ENCODE measurements at regions not wholly inside any gene's neighbourhood (a gene's known extent, or its start where the extent isn't known, plus 50 kb on each side); places are given as distances from the start of the nearest gene placed in this dataset.

DNA sequence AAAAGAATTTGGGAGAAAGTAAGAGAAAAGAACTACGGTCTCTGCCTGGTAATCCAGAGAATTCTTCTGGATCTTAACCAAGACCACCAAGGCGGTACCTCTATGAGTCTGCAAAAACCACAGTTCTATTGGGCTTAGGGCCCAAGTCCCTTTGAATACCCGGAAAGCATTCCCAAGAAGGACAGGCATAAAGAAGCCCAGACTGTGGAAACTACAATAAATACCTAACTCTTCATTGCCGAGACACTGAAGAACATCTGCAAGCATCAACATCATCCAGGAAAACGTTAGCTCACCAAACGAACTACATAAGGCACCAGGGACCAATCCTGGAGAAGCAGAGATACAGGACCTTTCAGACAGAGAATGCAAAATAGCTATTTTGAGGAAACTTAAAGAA lies 162.3 kb upstream of the TMC3 start:
- TF ChIP-seq, protein P1, sequence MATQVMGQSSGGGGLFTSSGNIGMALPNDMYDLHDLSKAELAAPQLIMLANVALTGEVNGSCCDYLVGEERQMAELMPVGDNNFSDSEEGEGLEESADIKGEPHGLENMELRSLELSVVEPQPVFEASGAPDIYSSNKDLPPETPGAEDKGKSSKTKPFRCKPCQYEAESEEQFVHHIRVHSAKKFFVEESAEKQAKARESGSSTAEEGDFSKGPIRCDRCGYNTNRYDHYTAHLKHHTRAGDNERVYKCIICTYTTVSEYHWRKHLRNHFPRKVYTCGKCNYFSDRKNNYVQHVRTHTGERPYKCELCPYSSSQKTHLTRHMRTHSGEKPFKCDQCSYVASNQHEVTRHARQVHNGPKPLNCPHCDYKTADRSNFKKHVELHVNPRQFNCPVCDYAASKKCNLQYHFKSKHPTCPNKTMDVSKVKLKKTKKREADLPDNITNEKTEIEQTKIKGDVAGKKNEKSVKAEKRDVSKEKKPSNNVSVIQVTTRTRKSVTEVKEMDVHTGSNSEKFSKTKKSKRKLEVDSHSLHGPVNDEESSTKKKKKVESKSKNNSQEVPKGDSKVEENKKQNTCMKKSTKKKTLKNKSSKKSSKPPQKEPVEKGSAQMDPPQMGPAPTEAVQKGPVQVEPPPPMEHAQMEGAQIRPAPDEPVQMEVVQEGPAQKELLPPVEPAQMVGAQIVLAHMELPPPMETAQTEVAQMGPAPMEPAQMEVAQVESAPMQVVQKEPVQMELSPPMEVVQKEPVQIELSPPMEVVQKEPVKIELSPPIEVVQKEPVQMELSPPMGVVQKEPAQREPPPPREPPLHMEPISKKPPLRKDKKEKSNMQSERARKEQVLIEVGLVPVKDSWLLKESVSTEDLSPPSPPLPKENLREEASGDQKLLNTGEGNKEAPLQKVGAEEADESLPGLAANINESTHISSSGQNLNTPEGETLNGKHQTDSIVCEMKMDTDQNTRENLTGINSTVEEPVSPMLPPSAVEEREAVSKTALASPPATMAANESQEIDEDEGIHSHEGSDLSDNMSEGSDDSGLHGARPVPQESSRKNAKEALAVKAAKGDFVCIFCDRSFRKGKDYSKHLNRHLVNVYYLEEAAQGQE (IDR thresholded peaks at IDR 0.05; ENCODE audit: insufficient read depth in 1 of 2, low read depth in 2 of 2, low read length in 1 of 2): no peak
- intact Hi-C loops (cut with micrococcal nuclease; ENCODE audit: unreplicated experiment): no loop called here
- POLR2A ChIA-PET: no interaction called here

DNA sequence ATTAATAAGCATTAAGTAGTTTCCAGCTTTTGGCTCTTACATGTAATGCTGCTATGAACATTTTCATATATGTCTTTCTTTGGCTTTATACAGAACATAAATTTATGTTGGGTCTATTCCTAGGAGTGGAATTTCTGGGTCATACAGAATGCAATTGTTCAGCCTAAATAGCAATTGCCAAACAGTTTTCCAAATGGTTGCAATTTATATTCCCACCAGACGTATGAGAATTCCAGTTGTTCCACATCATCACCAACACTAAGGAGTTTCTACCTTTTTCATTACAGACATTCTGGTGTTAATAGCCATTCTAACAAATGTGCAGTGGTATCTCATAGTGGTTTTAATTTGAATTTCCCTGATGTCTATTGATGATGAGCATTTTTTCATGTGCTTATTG lies 160.1 kb upstream of the TMC3 start:
- BruUV-seq (replicated peaks): no TSS peak
- DNase-seq (ENCODE audit: low read depth, low spot score): no peak
- TF ChIP-seq, protein P1 (IDR thresholded peaks at IDR 0.05; ENCODE audit: insufficient read depth in 1 of 2, low read depth in 2 of 2, low read length in 1 of 2): no peak
- TF ChIP-seq SIN3A (IDR thresholded peaks at IDR 0.05; ENCODE audit: borderline replicate concordance, insufficient read depth, low read depth, low read length) (no peak), TCF7L2 (IDR thresholded peaks at IDR 0.05; ENCODE audit: low read depth, low read length) (no peak), POLR2AphosphoS5 (IDR thresholded peaks at IDR 0.05; ENCODE audit: low read depth, low read length) (no peak)
- TF ChIP-seq, protein P2, sequence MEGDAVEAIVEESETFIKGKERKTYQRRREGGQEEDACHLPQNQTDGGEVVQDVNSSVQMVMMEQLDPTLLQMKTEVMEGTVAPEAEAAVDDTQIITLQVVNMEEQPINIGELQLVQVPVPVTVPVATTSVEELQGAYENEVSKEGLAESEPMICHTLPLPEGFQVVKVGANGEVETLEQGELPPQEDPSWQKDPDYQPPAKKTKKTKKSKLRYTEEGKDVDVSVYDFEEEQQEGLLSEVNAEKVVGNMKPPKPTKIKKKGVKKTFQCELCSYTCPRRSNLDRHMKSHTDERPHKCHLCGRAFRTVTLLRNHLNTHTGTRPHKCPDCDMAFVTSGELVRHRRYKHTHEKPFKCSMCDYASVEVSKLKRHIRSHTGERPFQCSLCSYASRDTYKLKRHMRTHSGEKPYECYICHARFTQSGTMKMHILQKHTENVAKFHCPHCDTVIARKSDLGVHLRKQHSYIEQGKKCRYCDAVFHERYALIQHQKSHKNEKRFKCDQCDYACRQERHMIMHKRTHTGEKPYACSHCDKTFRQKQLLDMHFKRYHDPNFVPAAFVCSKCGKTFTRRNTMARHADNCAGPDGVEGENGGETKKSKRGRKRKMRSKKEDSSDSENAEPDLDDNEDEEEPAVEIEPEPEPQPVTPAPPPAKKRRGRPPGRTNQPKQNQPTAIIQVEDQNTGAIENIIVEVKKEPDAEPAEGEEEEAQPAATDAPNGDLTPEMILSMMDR (IDR thresholded peaks at IDR 0.05): no peak
- CTCF ChIA-PET: no interaction called here
- POLR2A ChIA-PET: no interaction called here
- H3K27me3 ChIP-seq (ENCODE audit: control insufficient read depth, insufficient read depth, low read length): no peaks in the 10 kb centered on the region
- H3K9me3 ChIP-seq (ENCODE audit: control insufficient read depth, insufficient read depth, low read depth, low read length): no peaks in the 10 kb centered on the region
- ATAC-seq: no peak
- in situ Hi-C loops (cut with HindIII; ENCODE audit: low pct_unique_long_range_greater_than_20kb, low sequenced_read_pairs): no loop called here
- no peak overlapping the region for H3K4me3 ChIP-seq (ENCODE audit: low read depth in 2 of 2, low read length in 2 of 2)
- H3K36me3 ChIP-seq (ENCODE audit: control insufficient read depth, insufficient read depth, low read length): no peaks in the 10 kb centered on the region
- H3K27ac ChIP-seq (ENCODE audit: low read length): no peak overlapping the region
- intact Hi-C loops (cut with micrococcal nuclease; ENCODE audit: unreplicated experiment): no loop called here
- H3K4me1 ChIP-seq (ENCODE audit: control insufficient read depth, insufficient read depth, low read length): no peaks in the 10 kb centered on the region

More for the DNA sequence above, 162.3 kb upstream of the TMC3 start:
- DNase-seq (ENCODE audit: low read depth, low spot score): no peak
- CTCF ChIA-PET: no interaction called here
- Histone ChIP-seq H3K27ac (ENCODE audit: low read length) (no peak overlapping the region), H3K4me3 (ENCODE audit: low read depth in 2 of 2, low read length in 2 of 2) (no peak overlapping the region), H3K9me3 (ENCODE audit: control insufficient read depth, insufficient read depth, low read depth, low read length) (no peaks in the 10 kb centered on the region), H3K27me3 (ENCODE audit: control insufficient read depth, insufficient read depth, low read length) (no peaks in the 10 kb centered on the region), H3K4me1 (ENCODE audit: control insufficient read depth, insufficient read depth, low read length) (no peaks in the 10 kb centered on the region), H3K36me3 (ENCODE audit: control insufficient read depth, insufficient read depth, low read length) (no peaks in the 10 kb centered on the region)
- in situ Hi-C loops (cut with HindIII; ENCODE audit: low pct_unique_long_range_greater_than_20kb, low sequenced_read_pairs): no loop called here
- no peak for ATAC-seq
- no TSS peak for BruUV-seq (replicated peaks)
